Activated T-cell treated with anti-CD3 and anti-CD28 coated beads for 4 hours (primary cell): ENCODE measurements at regions not wholly inside any gene's neighbourhood (a gene's known extent, or its start where the extent isn't known, plus 50 kb on each side); places are given as distances from the start of the nearest gene placed in this dataset.
"Not testable (repeated sequence)": the region's sequence is repeated elsewhere in the genome, so short reads cannot be mapped to it uniquely, and the experiment has no call there.

ENCODE experiments used
- DNase-seq: peaks from one replicate; pipeline ENCODE4 v3.0.0-alpha.2; 2020

DNA sequence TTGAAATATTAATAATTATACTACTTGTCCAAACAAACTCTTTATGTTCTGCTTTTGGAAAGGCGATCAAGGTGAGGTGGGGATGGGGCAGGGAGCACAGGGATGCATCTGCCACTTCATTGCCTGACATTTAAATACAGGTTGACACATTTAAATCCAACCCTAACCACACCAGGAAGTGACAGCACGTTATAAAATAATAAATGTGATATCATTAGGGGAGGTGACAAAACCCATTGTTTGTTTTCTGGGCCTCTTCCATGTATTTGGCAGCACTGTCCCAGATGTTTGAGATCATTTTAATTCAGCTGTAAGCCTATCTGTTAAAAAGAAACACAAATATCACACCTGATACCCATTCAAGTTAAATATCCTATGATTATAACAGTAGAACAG is 342.4 kb upstream of the ARID1B start:
- DNase-seq = no peak

DNA sequence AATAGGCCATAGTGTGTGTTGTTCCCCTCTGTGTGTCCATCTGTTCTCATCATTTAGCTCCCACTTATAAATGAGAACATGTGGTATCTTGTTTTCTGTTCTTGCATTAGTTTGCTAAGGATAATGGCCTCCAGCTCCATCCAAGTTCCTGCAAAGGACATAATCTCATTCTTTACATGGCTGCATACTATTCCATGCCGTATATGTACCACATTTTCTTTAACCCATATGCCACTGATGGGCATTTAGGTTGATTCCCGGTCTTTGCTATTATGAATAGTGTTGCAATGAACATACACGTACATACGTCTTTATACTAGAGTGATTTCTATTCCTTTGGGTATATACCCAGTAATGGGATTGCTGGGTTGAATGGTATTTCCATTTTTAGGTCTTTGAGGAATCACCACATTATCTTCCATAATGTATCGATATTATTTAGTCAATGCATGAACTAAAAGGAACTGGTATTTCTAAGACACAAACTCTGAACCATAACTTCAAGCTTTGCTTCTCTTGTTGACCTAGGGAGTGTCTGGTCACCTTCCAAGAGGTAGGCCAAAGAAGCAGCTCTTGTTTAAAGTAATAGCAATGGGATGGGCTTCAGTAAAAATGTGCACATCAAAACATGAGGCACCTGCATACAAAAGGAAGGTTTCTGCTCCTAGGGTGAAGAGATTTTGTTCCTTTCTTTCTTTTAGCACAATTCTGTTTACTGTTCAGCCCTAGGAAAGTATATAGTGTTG is 343.0 kb upstream of the ARID1B start:
- no peak for DNase-seq

DNA sequence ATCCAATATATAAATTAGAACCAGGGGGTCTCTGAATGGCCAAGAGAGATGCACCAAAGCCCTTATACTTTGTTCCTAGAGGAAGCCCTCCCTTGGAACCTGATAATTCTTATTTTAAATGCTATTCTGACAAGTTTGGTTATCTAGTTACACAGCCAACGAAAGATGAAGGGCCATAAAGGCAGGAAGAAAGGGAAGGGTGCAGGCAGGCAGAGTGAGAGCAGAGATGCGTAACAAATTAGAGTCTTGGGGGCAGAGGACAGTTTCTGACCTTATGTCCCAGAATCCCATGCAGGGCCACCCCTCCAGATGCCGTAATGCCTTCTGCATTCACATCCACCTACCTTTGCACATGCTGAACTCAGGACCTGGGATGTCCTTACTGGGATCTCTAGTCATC is 344.6 kb upstream of the ARID1B start:
- DNase-seq = no peak

DNA sequence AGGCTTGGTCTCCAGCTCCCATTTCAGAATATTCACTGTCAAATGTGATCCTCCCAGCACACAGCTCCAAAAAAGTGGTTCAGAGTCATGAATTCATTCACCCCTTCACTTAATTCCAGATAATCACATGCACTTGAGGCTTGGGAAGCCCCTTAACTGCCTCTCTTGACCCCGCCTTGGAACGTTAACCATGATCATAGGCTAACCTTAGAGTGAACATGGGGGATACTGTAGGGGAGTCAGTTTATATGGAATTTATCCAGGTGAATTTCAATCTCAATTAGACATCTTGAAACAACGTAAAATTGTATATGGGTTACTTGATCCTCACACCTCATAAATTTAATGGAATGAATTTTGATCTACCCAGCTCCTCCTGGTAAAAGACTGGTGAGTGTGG is 346.8 kb upstream of the ARID1B start:
- no peak for DNase-seq

DNA sequence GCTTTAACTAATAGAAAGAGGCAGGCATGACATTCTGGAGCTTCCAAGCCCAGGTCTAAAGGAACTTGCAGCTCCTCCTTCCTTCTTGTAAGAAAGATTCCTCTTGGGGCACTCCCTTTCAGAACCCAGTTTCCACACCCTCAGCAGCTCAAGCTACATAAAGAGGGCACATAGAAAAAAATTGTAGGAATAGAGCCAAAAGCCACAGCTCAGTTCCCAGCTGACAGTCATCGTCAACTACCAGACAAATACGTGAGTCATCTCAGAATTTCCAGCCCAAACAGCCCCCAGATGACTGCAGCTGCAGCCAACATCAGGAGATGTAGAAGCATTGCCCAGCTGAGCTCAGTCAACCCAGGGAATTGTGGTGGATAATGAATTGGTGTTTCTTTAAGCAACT is 349.8 kb upstream of the ARID1B start:
- DNase-seq = no peak

DNA sequence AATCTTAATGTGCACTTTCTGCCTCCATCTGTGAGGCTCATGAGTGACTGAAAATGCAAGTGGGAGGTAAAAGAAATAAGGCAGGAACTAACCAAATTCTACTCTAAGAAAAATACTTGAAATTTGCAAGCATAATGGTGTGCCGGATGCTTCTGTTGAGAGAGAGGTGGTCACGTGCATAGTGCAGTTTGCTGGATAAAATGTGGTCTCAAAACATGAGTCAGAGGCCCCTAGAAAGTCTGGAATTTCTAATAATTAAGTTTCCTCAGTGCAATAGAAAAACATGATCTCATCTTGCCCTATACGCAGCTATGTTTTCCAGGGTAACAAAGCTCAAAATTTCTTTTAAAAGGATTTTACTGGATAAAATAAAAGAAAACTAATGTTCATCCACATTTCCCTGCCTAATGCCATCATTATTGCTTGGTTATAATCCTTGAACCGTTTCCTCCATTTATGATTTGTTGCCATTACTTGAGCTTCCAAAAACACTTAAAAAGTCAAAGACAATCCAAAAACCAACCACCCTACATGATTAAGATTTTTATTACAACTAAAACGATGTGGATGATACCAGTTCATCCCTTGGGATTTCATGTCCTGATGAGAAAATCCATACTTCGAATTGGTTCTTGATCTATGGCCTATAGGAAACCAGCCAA is 351.7 kb upstream of the ARID1B start:
- DNase-seq = no peak

DNA sequence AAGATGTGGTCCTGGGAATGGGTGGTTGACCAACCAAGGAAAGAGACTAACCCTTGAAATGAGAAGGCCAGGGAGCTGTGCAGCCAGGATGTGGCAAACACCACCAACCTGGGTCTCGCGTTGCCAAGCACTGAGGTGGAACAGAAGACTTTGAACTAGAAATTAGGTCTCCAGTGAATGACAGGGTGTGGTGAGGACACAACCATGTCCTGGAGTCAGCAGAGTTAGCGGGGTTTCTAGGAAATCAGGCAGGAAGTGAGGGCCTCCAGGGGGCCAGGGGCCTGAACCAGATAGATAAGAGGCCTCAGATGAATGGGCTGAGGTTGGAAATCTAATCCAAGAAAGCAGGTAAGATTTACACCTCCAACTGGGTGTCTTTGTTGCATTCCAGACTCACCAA is 353.3 kb upstream of the ARID1B start:
- DNase-seq = no peak

DNA sequence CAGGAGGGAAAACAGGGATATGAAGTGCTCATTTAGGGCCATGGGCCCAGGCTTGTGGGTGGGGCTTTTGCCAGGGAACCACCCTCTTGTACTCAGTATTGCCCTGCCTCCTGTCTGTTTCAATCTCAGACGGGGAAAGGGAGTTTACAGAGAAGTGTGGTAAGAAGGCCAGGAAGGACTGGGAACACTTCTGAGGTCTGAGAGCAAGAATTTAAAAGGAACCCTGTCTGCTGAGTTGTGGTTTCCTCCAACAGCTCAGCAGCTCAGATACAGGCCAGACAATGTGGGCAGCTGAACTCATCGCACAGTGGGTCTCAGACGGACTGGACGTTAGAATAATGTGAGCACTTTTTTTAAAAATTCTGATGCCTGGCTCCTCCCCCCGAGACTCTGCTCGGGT is 354.1 kb upstream of the ARID1B start:
- DNase-seq = no peak

DNA sequence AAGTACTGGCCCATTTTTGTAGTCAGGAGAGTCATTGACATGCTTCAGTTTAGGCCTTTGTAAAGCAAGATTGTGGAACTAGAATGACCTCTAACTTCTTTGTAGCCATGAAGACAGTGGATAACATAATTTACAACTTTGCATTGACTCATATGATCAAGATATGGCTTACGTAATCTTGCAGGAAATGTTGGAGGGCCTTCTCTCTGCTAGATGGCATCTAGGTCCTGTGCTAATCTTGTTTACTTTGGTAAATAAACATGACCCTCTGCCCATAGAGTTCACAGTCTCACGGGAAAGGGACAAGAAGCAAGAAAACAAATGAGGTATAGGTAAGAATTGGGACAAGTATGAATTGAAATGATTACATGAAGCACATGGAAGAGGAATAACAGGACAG is 355.2 kb upstream of the ARID1B start:
- no peak for DNase-seq

DNA sequence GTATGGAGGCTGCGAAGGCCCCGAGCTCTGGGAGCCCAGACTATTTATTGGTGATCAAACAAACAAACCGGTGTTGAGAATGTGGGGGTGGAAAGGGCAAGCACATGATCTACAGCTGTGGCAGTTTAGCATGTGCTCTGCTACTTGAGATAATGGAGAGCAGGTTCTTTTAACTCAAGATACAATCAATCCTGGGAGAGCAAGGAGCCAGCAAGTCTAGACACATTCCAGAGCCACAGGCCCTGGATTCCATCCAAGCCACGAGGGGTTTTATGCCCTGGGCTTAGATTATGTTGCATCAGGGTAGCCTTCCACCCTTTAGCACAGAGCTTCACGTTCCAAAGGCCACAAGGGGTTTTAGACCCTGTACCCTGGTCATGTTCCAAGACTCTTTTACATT is 355.9 kb upstream of the ARID1B start:
- DNase-seq = not testable (repeated sequence)

DNA sequence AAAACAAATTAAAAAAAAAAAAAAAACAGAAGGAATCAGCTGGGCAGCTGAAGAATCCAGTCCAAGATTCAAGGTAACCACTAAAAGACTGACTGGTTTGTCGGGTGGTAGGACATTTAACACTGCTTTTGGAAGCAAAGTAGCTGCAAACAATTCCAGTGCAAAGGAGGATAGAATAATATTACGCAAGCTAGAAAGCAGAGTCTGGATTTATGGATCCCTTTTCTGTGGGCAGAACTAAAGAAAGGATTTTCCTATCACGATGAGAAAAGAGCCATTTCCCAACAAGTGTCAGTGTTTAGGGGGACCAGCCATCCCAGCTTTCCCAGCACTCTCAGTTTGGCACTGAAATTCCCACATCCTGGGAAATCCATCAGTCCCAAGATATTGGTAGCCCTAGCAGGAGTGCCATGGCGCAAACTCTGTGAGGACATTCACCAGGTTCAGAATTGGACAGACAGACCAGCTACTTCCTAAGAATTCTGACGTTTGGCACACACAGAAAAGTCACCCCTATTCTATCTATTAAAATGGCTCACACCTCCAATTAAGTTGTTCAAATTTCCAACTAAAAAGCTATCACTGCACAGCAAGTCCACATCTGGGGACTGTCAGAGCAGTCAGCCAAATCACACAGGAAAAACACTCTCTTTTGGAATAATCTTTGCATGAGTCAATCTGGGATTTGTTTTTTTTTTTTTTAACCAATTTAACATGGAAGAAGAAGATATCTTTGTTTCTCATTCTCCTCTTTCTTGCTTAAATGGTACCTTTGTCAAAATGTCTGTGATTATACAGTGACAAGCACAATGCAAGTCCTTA is 356.8 kb upstream of the ARID1B start:
- DNase-seq = no peak

DNA sequence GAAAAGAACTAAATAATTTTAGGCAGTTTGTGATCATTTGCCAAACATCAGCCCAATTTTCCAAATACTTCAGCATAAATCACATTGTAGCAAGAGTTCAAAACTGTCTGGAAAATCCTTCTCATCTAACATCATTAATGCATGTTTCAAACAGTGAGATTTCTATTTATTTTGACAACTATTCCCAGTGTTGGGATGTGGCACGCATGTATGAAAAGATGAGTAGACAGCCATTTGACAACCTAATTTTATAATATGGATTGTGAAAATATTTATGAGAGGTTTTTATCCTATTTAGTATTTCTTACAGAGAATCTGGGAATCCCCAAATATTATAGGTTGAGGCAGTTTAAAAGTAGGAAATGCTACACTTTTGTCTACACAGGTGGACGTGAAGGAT is 357.6 kb upstream of the ARID1B start:
- no peak for DNase-seq

DNA sequence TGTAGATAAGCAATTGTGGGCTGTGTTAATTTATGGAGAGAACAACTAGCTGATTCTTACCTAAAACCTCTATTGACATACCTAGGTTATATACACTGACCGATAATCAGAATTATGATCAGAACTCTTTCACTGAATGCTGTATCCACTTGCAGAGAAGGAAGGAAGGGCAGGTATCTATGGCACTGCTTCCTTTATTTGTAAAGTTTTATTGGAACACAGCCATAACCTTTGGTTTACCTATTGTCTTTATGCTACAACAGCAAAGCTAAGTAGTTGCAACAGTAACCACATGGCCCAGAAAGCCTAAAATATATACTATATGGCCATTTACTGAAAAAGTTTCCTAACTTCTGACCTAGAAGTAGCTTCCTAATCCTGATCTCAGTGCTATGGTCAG is 358.9 kb upstream of the ARID1B start:
- no peak for DNase-seq

DNA sequence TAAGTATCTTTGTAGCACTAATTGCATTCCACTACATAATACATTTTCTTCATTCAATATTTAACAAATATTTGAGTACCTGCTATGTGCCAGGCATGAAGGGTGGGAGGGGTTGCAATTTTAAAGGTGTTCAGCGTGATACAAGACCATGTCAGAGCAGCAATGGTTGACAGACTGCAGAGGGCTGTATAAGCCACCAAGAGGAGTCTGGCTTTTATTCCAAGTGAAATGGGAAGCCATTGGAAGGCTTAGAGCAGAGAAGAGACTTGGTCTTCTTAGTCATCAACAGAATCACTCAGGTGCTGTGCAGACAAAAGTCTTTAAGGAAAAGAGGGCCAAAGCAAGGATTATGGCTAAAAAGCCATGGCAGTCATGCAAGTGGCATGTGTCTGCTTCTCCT is 360.8 kb upstream of the ARID1B start:
- DNase-seq = no peak

DNA sequence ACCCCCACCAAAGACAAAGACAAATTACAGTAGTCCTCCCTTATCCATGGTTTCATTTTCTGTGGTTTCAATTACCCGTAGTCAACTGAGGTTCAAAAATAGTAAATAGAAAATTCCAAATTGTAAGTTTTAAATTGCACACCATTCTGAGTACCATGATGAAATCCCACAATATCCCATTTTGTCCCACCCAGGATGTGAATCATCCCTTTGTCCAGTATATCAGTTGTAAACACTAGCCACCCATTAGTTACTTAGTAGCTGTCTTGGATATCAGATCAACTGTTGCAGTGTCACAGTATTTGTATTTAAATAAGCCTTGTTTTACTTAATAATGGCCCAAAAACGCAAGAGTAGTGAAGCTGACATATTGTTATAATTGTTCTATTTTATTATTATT is 364.0 kb upstream of the ARID1B start:
- no peak for DNase-seq

DNA sequence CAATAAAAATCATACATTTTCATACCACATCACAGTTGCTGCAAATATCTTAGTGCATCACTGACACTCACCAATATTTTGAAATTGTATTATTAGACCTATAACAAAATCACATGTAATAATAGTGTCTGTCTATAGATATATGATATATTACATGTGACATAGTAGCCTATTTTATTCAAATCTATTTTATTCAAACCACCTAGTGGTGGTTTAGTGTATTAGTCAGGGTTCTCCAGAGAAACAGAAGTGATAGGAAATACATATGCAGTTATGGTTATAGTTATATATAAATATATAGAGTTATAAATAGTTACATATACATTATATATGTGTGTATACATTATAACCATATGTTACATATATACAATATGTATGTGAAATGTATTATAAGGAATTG is 366.5 kb upstream of the ARID1B start:
- DNase-seq = no peak

DNA sequence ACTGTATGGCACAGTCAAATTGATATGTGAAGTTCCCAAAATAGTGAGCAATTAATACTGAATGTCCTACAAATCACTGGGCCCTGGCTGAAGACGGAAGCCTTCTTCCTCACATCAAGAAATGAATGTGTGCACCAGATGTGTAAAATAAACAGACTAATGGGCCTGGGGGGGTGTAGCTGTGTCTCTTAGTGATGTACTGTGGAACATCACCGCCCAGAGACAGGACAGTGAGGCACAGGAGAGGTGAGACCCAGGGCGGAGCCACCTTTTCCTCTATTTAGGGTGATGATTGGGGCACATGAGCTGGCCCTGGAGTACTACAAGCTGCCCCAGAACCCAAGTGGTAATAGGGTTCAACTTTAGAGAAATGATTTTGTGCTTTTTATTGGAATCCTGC is 368.5 kb upstream of the ARID1B start:
- no peak for DNase-seq

DNA sequence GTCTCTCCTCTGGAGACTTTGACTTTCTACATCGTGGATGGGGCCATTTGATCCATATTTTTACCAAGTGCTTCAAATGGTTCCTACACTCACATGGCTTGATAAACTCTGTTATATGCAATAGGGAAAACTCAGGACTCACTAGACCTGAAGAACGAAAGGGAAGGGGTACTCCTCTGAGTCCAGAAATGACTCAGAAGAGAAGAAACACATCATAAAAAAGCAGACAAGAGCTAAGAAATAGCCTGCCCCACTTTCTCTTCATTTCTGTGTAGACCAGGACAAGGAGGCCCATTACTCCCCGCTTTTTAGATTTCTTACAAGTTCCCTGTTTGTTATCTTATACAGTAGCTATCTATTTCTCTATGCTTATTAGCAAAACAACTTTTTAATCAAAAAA is 369.8 kb upstream of the ARID1B start:
- no peak for DNase-seq

DNA sequence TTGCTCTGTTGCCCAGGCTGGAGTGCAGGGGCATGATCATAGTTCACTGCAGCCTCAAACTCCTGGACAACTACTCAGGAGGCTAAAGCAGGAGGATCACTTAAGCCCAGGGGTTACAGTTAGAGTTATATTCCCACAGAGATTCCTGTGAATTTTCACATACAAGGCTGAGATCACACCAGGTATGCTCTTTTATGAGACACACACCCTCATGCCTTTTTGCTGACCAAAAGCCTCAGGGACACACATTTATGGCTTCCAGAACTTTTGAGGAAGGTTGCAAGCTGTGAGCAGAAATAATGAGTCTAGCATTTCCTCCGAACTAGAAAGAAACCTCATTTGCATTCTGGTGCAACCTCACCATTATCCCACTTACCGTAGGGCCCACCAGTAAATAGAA is 370.5 kb upstream of the ARID1B start:
- DNase-seq = no peak

DNA sequence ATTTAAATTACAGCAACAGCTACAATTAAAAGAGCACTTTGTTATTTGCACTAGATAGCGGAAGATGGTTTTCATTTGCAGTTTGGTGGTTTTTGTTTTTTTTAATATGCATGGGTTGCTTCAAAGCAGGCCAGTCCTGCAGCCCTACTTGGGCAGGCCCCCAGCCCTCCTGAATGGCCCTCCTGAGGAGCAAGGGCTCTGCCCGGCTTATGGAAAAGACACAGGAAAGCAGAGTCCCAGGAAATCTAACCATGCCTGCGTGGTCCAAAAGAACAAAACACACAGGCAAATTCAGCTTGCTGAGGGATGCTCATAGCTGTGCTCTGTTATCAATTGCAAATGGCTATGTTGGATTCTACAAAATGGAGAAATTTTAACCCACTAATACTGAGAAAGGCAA is 371.1 kb upstream of the ARID1B start:
- DNase-seq = no peak

DNA sequence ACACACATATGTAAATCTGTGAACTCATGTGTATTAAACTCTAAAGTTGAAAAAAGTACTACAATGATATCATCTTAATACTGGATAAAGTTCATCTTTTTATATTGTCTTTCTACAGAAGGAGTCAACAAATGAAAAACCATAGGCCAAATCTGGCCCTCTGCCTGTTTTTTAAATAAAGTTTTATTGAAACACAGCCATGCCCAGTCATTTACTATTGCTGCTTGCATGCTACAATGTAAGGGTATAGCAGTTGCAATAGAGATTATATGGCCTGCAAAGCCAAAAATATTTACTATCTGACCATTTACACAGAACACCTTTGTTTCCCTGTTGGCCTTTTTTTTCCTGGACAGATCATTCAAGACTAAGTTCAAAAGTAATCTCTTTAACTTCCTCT is 374.6 kb upstream of the ARID1B start:
- DNase-seq = no peak

DNA sequence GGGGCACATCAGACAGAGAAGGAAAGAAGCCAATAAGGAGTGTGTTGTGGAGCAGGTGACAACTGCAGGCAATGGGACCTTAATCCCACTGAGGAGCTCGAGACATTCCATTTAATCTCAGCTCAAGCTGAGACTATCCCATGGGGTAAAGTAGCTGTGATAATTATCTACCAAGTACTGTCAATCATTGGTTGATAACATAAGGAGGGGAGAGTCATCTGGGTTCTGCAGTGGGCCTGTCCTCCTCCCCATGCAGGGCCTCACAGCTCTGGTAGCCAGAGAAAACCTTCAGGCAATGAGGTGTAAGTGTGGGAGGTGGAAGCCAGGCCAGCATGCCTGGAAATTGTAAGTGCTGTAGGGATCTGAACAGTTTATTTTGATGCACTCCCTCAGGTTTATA is 375.0 kb upstream of the ARID1B start:
- no peak for DNase-seq

DNA sequence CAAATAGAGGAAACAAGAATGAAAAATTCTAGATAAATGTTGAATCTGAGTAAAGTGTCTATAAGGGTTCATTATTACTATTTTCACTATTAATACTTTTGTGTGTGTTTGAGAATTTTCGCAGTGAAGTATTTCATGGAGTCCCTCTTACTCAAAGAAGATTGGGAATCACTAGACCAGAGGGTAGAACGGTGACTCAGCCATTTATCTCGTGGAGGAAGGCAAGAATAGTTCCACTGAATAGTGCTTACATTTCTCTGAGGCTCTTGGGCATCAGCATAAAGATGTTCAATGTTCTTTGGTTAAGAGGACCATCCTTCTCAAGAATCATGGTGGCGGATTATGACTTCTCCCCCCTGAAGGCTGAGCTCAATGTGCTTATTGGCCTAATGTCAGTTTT is 376.7 kb upstream of the ARID1B start:
- DNase-seq = no peak

DNA sequence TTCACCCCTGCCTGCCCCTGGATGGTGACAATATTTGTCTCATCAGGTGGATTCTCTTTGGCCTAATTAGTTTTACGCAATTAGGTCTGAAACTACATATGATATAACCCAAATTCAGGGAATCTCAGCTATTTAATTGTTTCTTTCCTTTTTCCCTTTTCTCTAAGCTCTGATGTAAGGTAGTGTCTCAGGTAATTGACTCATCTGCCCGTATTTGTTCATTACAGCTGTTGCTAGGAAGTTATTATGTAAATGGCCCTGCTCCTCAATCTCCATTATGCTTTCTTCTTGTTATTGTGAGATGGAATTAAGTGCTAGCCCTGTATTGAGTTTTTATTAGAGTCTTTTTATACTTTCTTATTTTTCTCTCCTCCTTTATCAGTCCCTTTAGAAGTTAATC is 378.2 kb upstream of the ARID1B start:
- DNase-seq = no peak
